Mammary epithelial cell (primary cell): ENCODE measurements at regions not wholly inside any gene's neighbourhood (a gene's known extent, or its start where the extent isn't known, plus 50 kb on each side); places are given as distances from the start of the nearest gene placed in this dataset.

Source experiments
- CTCF ChIP-seq, 2 donors: IDR thresholded peaks in 1 of 2; conservative IDR thresholded peaks in 1 of 2; 2 replicates each; pipeline ENCODE4 v1.5.1; 2011 to 2012; ENCODE audit warnings: inconsistent platforms in 2 of 2, low read length in 2 of 2, mild to moderate bottlenecking in 2 of 2, control low read depth in 1 of 2, low read depth in 1 of 2; ENCODE audit not compliant: insufficient read depth in 1 of 2; ENCODE audit errors: extremely low read depth in 1 of 2
- EZH2 ChIP-seq: IDR thresholded peaks from 2 replicates; pipeline ENCODE4 v1.6.1; 2012; ENCODE audit warnings: low read length, inconsistent platforms, borderline replicate concordance

GRCh38 chr14:46581036-46581671 lies 70.4 kb downstream of the RPL10L start:
- peak; percentile 43 to 46 for TF ChIP-seq CTCF (conservative IDR thresholded peaks at IDR 0.05 in 1 of 2, IDR thresholded peaks at IDR 0.05 in 1 of 2; ENCODE audit: extremely low read depth in 1 of 2, insufficient read depth in 1 of 2, low read depth in 1 of 2, low read length in 2 of 2)
- no peak for TF ChIP-seq EZH2
